Caco-2 (cell line): ENCODE measurements at regions not wholly inside any gene's neighbourhood (a gene's known extent, or its start where the extent isn't known, plus 50 kb on each side); places are given as distances from the start of the nearest gene placed in this dataset.

Experiments used
- BruUV-seq: library from RNA; stranded (reverse); fragments of 400-500 nt; replicated peaks from 2 replicates; lab custom pipeline; 2021; lab: Mats Ljungman, UMichigan
- CTCF ChIA-PET: fragments of 300-600 bp; sonication (Branson Sonifier 250); formaldehyde crosslinking; loops from one replicate; lab custom pipeline; 2022; ENCODE audit warnings: antibody characterized with exemption; lab: Charles Lee
- POLR2A ChIA-PET: fragments of 300-600 bp; sonication (Branson Sonifier 250); formaldehyde crosslinking; loops from one replicate; lab custom pipeline; 2022; ENCODE audit warnings: antibody characterized with exemption; lab: Charles Lee
- DNase-seq, 2 experiments: peaks; one replicate each; pipeline versions ENCODE4 v3.0.0 to v3.0.0-alpha.2; 2020 to 2022
- H3K27me3 ChIP-seq: replicated peaks from 2 replicates; pipeline ENCODE4 v1.6.0; 2011; ENCODE audit warnings: low read length; ENCODE audit not compliant: control insufficient read depth, insufficient read depth
- H3K36me3 ChIP-seq: 2 replicates; pipeline ENCODE4 v1.5.1; 2011; ENCODE audit warnings: low read length; ENCODE audit not compliant: control insufficient read depth, insufficient read depth
- H3K4me1 ChIP-seq: fragments of 250-450 bp; sonication (Bioruptor Pico); 2 replicates; pipeline ENCODE4 v1.5.1; 2020; ENCODE audit warnings: mild to moderate bottlenecking
- H3K4me3 ChIP-seq: 2 replicates; pipeline ENCODE4 v1.5.1; 2011; ENCODE audit warnings: low read depth, mild to moderate bottlenecking, control low read depth, low read length
- H3K9me3 ChIP-seq: fragments of 250-450 bp; sonication (Bioruptor Pico); 2 replicates; pipeline ENCODE4 v1.5.1; 2020; ENCODE audit warnings: mild to moderate bottlenecking, moderate library complexity
- H3K27ac Mint-ChIP-seq: one replicate; pipeline ENCODE4 v1.8.0; 2022; ENCODE audit warnings: mixed read lengths; ENCODE audit not compliant: unreplicated experiment
- H3K27me3 Mint-ChIP-seq: one replicate; pipeline ENCODE4 v1.8.0; 2022; ENCODE audit warnings: mixed read lengths; ENCODE audit not compliant: insufficient read depth, unreplicated experiment
- H3K36me3 Mint-ChIP-seq: one replicate; pipeline ENCODE4 v1.8.0; 2022; ENCODE audit warnings: mild to moderate bottlenecking, mixed read lengths; ENCODE audit not compliant: insufficient read depth, unreplicated experiment
- H3K4me1 Mint-ChIP-seq: one replicate; pipeline ENCODE4 v1.8.0; 2022; ENCODE audit warnings: low read depth, mixed read lengths; ENCODE audit not compliant: unreplicated experiment
- H3K4me3 Mint-ChIP-seq: one replicate; pipeline ENCODE4 v1.8.0; 2022; ENCODE audit warnings: mild to moderate bottlenecking, moderate library complexity, mixed read lengths; ENCODE audit not compliant: unreplicated experiment
- H3K9me3 Mint-ChIP-seq: one replicate; pipeline ENCODE4 v1.8.0; 2022; ENCODE audit warnings: mixed read lengths; ENCODE audit not compliant: unreplicated experiment
- CTCF ChIP-seq, 2 experiments: fragments of 200-600 bp in 1 of 2; IDR thresholded peaks; 1 replicate in 1 of 2; 2 replicates in 1 of 2; pipeline versions ENCODE4 v1.5.1 to v1.8.0; 2011 to 2022; ENCODE audit warnings: antibody characterized with exemption in 1 of 2, control low read depth in 1 of 2, inconsistent platforms in 1 of 2, low read depth in 1 of 2, low read length in 1 of 2, mild to moderate bottlenecking in 1 of 2, moderate library complexity in 1 of 2; ENCODE audit not compliant: insufficient read depth in 1 of 2, severe bottlenecking in 1 of 2, unreplicated experiment in 1 of 2
- intact Hi-C: fragments of 100-400 bp; cut with micrococcal nuclease; formaldehyde crosslinking; loops from one replicate; pipeline ENCODE4 v1.10.0; 2022; ENCODE audit not compliant: unreplicated experiment

- H3K36me3 Mint-ChIP-seq: no peaks in the 10 kb centered on the region
- Histone ChIP-seq H3K9me3 (no peaks in the 10 kb centered on the region), H3K27me3 (no peaks in the 10 kb centered on the region), H3K4me1 (0 out of 2 replicates have a peak, but pooled peaks cover 6% of the 10 kb centered on the region), H3K36me3 (no peaks in the 10 kb centered on the region), H3K4me3 (no peak overlapping the region)
- no peak overlapping the region for H3K4me3 Mint-ChIP-seq
- no TSS peak for BruUV-seq
- no peak overlapping the region for H3K27ac Mint-ChIP-seq
- H3K4me1 Mint-ChIP-seq: peaks cover 11% of the 10 kb centered on the region
- ChIA-PET POLR2A (no interaction called here), CTCF (no interaction called here)
- intact Hi-C loops: no loop called here
- H3K27me3 Mint-ChIP-seq: no peaks in the 10 kb centered on the region
- no peaks in the 10 kb centered on the region for H3K9me3 Mint-ChIP-seq
- TF ChIP-seq CTCF (IDR thresholded peaks at IDR 0.05; ENCODE audit: insufficient read depth in 1 of 2, low read depth in 1 of 2, low read length in 1 of 2, severe bottlenecking in 1 of 2, unreplicated experiment in 1 of 2): no peak
- no peak for DNase-seq
Observed at GRCh38 chr6:105791583-105792318, 294.4 kb upstream of the PRDM1 start.

- no peaks in the 10 kb centered on the region for H3K9me3 Mint-ChIP-seq
- Histone ChIP-seq H3K4me3 (no peak overlapping the region), H3K36me3 (no peaks in the 10 kb centered on the region), H3K9me3 (no peaks in the 10 kb centered on the region), H3K4me1 (0 out of 2 replicates have a peak, but pooled peaks cover 6% of the 10 kb centered on the region), H3K27me3 (no peaks in the 10 kb centered on the region)
- no peak overlapping the region for H3K4me3 Mint-ChIP-seq
- CTCF ChIA-PET: no interaction called here
- DNase-seq: no peak
- POLR2A ChIA-PET: no interaction called here
- H3K27ac Mint-ChIP-seq: no peak overlapping the region
- H3K27me3 Mint-ChIP-seq: no peaks in the 10 kb centered on the region
- no TSS peak for BruUV-seq
- H3K4me1 Mint-ChIP-seq: peaks cover 9% of the 10 kb centered on the region
- TF ChIP-seq CTCF (IDR thresholded peaks at IDR 0.05; ENCODE audit: insufficient read depth in 1 of 2, low read depth in 1 of 2, low read length in 1 of 2, severe bottlenecking in 1 of 2, unreplicated experiment in 1 of 2): no peak
- no peaks in the 10 kb centered on the region for H3K36me3 Mint-ChIP-seq
- intact Hi-C loops: no loop called here
Observed at GRCh38 chr6:105791179-105791578, 295.0 kb upstream of the PRDM1 start.

- CTCF ChIA-PET: no interaction called here
- Mint-ChIP-seq H3K4me1 (peaks cover 9% of the 10 kb centered on the region), H3K27ac (no peak overlapping the region), H3K27me3 (no peaks in the 10 kb centered on the region), H3K36me3 (no peaks in the 10 kb centered on the region), H3K4me3 (no peak overlapping the region), H3K9me3 (no peaks in the 10 kb centered on the region)
- Histone ChIP-seq H3K9me3 (no peaks in the 10 kb centered on the region), H3K27me3 (no peaks in the 10 kb centered on the region), H3K4me3 (no peak overlapping the region), H3K36me3 (no peaks in the 10 kb centered on the region), H3K4me1 (0 out of 2 replicates have a peak, but pooled peaks cover 6% of the 10 kb centered on the region)
- POLR2A ChIA-PET: no interaction called here
- BruUV-seq: no TSS peak
- DNase-seq: no peak
- no peak for TF ChIP-seq CTCF (IDR thresholded peaks at IDR 0.05; ENCODE audit: insufficient read depth in 1 of 2, low read depth in 1 of 2, low read length in 1 of 2, severe bottlenecking in 1 of 2, unreplicated experiment in 1 of 2)
- intact Hi-C loops: no loop called here
Observed at GRCh38 chr6:105790635-105791034, 295.5 kb upstream of the PRDM1 start.
